ENCODE measurements at regions not wholly inside any gene's neighbourhood (a gene's known extent, or its start where the extent isn't known, plus 50 kb on each side); places are given as distances from the start of the nearest gene placed in this dataset.

DNA sequence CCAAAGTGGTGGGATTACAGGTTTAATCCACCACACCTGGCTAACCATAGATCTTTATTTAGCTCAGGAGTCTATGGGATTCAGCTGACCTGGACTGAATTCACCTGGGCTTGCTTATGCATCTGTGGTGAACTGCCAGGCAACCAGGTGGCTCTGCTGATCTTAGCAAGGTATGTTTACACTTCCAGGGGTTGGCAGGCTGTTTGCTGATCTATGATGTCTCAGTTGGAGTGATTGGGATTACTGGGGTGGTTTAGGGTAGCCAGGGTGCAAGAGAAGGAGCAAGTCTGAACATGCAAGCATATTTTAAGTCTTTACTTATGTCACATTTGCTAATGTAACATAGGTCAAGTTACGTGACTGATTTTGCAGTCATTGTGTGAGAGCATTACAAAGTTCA is 63.6 kb upstream of the JAK2 start:
- no peak for DNase-seq (ENCODE audit: extremely low read depth, low read depth)

DNA sequence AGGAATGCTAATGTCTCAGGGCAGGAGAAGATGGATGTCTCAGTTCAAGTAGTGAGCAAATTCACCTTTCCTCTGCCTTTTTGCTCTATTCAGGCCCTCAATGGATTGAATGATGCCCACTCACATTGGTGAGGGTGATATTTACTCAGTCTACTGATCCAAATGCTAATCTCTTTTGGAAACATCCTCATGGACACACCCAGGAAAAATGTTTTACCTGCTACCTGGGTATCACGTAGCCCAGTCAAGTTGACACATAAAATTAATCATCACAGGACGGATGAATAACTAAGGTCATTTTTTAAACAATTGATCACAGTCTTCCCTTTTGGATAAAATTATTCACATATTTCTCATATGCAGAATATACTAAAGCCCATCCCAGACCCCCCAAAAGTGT is 63.0 kb upstream of the JAK2 start:
- DNase-seq (ENCODE audit: extremely low read depth, low read depth), result no peak

DNA sequence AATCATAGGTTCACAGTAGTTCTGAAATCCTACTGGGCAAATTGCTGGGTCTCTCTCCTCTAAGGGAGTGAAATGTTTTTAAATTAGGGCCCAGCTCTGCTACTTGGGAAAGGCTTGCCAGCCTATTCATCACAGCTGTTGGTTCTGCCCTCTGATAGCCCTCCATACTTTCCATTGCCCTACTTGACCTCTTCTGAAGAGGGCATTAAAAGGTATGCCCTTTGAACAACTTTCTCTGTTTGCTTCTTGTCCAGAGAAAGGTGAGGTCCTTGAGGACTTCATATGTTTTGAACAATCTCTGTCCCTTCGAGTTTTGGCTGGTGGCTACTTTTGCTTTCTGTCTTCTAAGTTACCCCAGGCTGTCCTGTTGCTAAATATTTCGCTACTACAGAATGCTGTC is 62.3 kb upstream of the JAK2 start:
- DNase-seq (ENCODE audit: extremely low read depth, low read depth), result no peak

DNA sequence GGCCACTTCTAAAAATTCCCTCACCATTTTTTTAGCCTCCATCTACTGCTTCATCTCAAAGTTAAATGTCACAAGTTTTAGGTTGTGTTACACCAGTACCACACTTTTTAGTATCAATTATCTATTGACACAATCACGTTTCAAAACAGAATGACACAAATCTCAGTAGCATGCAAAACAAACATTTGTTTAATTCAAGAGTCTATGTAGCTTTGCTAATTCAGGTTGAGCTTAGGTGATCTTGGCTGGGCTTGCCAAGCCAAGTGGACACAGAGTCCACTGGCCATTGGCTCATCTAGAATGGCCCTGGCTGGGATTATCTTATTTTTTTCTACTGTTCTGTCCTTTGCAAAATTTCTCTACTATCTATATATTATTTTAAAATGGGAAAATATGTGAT is 61.9 kb upstream of the JAK2 start:
- DNase-seq (ENCODE audit: extremely low read depth, low read depth), result no peak

DNA sequence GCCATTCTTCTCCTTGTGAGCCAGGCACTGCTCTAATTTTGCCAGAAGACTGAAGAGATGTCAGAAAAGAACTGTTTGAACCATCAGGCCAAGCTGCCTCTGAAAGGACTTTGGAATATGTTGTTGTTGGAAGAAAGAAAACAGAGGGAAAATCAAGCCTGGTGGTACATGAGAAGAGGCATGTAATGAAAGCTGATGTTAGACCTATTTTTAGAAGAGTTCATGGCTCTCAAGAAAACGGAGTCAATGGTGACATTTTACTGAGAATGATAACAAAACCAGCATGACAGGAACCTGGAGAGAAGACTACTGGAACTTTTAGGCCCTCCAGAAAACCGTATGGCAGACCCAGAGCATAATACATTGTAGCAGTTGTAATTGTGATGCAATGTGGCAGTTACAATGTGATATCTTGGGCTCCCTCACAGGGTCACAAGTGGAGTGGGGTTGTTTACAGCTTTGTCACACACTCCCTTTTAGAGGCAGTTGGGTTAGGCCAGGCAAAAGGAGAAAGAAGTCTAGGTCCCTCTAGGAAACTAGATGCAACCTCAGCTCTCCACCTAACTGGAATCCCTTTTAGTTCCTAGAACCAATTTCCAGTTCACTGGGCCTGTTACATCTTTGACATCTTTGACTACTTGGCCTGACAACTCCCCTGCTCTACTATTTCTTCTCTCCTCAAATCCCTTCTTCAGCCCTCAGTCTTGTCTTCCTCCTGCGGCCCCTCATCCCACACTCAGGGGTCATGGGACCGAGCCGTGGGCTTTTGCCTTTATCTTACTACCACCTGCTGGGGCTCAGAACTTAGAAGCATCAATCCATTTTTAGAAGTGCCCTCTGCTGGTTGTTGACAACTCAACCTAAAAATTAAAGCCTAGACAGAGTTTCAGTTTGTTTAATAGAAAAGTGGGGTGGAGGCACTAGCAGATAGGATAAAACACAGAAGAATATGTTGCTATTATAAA is 61.2 kb upstream of the JAK2 start:
- DNase-seq (ENCODE audit: extremely low read depth, low read depth), result peak; percentile 26

DNA sequence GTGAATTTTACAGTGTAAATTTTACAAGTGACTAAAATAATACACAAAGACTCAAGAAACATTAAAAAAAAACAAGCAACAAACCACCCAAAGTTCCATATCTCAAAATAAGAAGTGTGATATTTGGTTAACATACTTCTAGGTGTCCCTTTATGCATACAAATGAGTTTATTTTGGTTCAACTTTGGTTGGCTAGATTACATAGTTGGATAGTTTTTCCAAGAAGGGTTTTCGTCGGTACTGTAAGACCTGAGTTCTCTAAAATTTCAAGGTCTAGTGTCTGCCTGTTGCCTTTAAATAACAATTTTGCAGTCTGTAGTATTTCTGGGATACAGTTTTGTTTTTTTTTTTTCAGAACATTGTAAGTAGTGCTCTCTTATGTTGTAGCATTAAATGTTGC is 58.8 kb upstream of the JAK2 start:
- DNase-seq (ENCODE audit: extremely low read depth, low read depth), result no peak

DNA sequence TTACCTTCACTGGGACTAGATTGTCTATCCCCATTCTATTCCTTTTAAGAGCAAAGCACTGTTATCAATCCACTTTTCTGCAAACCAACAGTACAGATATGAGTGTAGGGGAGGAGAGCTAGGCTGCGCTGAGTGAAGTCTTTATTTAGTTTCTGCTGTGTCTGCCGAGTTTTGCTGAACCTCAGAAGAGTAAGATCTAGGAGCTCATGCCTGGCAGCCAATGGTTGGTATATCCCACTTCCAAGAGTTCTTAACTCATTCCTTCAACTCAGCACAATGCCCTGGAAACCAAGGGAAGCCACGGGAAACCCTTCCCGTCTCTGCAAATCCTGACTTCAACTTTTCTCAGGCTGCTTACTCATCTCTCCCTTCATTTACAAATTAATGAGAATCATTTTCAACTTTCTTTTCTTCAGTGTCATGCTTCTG is 58.0 kb upstream of the JAK2 start:
- no peak for DNase-seq (ENCODE audit: extremely low read depth, low read depth)

DNA sequence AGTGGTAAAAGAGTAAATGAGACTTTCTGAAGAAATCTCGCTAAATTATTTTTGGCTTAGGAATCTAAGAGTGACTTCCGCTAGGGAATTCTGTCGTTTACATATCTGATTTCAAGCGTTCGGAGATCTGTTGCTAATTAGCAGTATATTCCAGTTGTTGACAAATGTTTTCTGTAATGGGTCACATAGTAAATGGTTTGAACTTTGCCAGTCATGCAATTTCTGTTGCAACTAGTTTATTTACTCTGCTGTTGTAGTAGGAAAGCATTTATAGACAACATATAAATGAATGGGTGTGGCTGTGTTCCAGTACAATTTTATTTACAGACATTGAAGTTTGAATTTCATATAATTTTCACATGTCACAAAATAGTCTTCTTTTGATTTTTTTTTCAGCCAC is 57.4 kb upstream of the JAK2 start:
- no peak for DNase-seq (ENCODE audit: extremely low read depth, low read depth)

DNA sequence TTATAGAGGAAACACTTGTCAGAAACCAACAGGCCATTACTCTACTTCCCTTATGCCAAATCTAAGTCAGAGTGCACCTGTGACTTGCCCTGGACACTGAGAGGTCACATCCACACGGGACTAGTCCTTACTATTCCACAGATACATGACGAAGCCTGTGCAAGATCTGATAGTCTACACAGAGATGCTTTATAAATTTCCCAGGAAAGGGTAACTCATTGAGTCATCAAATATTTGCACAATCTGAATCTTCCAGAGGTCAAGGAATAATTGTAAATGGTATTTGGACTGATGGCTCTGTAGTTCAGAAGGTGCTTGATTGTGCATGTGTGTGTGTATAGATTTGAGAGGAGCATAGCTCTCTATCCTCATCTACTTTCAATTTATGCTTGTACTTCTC is 55.2 kb upstream of the JAK2 start:
- DNase-seq (ENCODE audit: extremely low read depth, low read depth), result no peak

DNA sequence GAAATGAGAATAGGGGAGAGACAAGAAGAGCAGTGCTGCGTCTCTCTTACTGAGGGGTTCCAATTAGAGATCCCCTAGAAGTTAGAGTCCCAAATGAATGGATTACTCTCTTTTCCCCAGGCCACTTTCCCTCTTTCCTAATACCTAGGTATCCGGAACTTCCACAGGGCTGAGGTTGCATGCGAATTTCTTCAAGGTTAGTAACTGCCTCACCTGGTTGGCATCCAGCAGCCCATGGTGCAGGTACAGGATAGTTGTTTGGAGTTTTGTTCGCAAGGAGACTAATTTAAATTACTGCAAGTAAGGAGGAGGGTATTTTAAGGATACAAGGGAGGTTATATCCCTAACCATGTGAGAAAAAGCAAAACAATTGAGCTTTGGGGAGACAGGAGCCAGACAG is 52.4 kb upstream of the JAK2 start:
- DNase-seq (ENCODE audit: extremely low read depth, low read depth), result no peak

DNA sequence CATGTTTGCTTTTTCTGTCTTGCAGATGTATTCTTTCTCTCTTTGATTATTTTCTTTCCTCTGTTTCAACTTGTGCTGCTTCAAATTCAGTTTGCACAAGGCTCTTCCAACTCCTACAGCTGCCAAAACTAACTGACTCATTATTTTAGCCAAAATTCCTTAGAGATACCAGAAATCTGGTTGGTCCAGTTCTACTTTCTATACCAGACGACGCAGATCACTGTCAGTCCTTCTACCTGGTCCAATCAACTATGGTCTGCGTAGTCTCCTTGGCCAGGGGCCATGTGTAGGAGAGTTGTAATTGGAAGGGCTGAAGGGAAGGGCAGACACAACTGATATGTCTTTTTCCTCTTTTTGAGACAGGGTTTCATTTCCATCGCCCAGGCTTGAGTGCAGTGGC is 51.9 kb upstream of the JAK2 start:
- DNase-seq (ENCODE audit: extremely low read depth, low read depth), result no peak

DNA sequence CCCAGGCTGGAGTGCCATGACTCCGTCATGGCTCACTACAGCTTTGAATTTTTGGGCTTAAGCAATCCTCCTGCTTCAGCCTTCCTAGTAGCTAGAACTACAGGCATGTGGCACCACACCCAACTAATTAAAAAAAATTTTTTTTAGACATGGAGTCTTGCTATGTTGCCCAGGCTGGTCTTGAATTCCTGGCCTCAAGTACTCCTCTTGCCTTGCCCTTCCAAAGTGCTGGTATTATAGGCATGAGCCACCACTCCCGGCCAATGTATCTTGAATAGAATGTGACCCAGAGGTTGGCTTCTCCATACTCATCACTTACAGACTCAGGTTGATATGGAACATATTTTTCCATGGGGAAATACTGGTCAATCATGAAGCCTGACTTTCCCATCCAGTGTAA is 51.2 kb upstream of the JAK2 start:
- no peak for DNase-seq (ENCODE audit: extremely low read depth, low read depth)

DNA sequence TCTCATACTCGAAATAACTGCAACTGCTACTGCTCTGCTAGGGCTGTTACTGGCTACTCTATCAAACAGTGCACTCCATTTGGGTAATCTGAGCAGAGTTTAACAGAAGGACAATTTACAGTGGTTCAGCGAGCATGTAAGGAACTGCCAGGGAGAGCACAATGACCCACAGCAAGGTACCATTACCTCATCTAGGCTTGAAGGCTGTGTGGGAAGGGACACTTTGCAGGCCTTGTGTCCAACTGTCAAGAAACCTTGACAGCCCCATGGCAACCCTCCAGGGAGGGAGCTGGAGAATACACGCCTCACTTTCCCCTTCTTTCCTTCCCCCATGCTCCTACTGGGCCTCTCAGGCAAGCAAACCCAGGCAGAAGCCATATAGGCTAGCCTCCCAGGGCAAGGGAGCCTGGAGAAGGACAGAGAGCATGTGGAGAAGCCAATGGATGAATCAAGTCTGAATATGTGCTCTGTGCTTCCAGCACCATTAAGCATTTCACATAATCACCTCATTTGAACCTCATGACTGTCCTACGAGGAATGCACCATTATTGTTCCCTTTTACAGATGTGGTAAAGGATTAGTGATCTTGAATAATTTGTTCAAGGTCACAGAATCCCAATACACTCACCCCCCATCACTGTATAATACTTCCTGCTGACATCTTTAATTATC is 49.9 kb upstream of the JAK2 start:
- no peak for DNase-seq (ENCODE audit: extremely low read depth, low read depth)

Measured in NCI-H460 (cell line).